ENCODE measurements at regions not wholly inside any gene's neighbourhood (a gene's known extent, or its start where the extent isn't known, plus 50 kb on each side); places are given as distances from the start of the nearest gene placed in this dataset.

DNA sequence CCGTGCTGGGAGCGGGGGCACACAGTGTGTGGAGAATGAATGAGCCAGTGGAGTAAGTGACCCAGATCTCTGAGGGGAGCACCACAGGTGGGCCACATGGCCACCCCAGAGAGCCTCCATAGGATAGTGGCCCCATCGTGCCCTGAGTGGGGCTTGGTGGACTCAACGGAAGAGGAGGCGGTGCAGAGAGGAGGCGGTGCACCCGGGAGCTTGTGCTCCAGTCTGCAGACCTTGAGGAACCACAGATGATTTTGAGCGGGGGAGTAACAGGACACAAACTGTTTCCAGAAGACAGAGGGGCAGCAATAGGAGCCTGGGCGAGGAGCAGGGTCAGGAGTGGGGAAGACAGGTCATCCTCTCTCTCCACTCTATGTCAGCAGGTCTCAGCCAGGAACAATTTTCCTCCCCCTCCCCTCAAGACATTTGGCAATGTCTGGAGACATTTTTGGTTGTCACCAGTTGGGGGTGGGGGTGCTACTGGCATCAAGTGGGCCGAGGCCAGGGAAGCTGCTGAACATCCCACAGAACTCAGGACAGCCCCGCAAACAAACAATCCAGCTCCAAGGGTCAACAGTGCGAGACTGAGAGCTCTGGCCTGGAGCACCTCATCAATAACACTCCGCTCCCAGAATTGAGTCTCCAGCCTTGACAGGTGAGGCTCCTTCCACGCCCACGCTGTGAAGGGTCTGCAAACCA is 182.2 kb downstream of the USP12 start:
- DNase-seq (ENCODE audit: low spot score in 2 of 2) = no peak
- Histone ChIP-seq H3K36me3 (no peaks in the 10 kb centered on the region), H3K27me3 (no peaks in the 10 kb centered on the region), H3K4me1 (peaks cover 0 to 49% (median 3%) of the 10 kb centered on the region in 4 donors), H3K27ac (no peak overlapping the region), H3K9me3 (no peaks in the 10 kb centered on the region), H3K4me3 (no peak overlapping the region)
- 75 to 79% methylated on average over 15 of the region's 15 CpGs for WGBS, 2 donors
- TF ChIP-seq, protein P1, sequence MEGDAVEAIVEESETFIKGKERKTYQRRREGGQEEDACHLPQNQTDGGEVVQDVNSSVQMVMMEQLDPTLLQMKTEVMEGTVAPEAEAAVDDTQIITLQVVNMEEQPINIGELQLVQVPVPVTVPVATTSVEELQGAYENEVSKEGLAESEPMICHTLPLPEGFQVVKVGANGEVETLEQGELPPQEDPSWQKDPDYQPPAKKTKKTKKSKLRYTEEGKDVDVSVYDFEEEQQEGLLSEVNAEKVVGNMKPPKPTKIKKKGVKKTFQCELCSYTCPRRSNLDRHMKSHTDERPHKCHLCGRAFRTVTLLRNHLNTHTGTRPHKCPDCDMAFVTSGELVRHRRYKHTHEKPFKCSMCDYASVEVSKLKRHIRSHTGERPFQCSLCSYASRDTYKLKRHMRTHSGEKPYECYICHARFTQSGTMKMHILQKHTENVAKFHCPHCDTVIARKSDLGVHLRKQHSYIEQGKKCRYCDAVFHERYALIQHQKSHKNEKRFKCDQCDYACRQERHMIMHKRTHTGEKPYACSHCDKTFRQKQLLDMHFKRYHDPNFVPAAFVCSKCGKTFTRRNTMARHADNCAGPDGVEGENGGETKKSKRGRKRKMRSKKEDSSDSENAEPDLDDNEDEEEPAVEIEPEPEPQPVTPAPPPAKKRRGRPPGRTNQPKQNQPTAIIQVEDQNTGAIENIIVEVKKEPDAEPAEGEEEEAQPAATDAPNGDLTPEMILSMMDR (IDR thresholded peaks at IDR 0.05) = no peak
- TF ChIP-seq POLR2A (IDR thresholded peaks at IDR 0.05) = no peak
- no peak for TF ChIP-seq EP300 (IDR thresholded peaks at IDR 0.05)

GRCh38 chr13:26988059-26988769 is 183.4 kb downstream of the USP12 start:
- no peak for DNase-seq (ENCODE audit: low spot score in 2 of 2)
- Histone ChIP-seq H3K4me1 (peaks cover 0 to 48% (median 3%) of the 10 kb centered on the region in 4 donors), H3K4me3 (no peak overlapping the region)

GRCh38 chr13:26987486-26988013 is 184.1 kb downstream of the USP12 start:
- Histone ChIP-seq H3K27me3 (no peaks in the 10 kb centered on the region), H3K27ac (no peak overlapping the region), H3K4me3 (no peak overlapping the region), H3K4me1 (peaks cover 0 to 42% (median 3%) of the 10 kb centered on the region in 4 donors), H3K9me3 (no peaks in the 10 kb centered on the region), H3K36me3 (no peaks in the 10 kb centered on the region)
- WGBS, 2 donors = 64 to 71% methylated on average over 10 of the region's 10 CpGs
- DNase-seq (ENCODE audit: low spot score in 2 of 2) = no peak
- TF ChIP-seq EP300 (IDR thresholded peaks at IDR 0.05) (no peak), POLR2A (IDR thresholded peaks at IDR 0.05) (no peak)
- TF ChIP-seq, protein P1 (IDR thresholded peaks at IDR 0.05) = no peak

More at GRCh38 chr13:26988059-26988769, 183.4 kb downstream of the USP12 start:
- no peak overlapping the region for H3K27ac ChIP-seq
- H3K27me3 ChIP-seq = no peaks in the 10 kb centered on the region
- WGBS, 2 donors = 61 to 72% methylated on average over 6 of the region's 6 CpGs
- H3K9me3 ChIP-seq = no peaks in the 10 kb centered on the region
- TF ChIP-seq EP300 (IDR thresholded peaks at IDR 0.05) = no peak
- TF ChIP-seq, protein P1 (IDR thresholded peaks at IDR 0.05) = no peak
- no peak for TF ChIP-seq POLR2A (IDR thresholded peaks at IDR 0.05)
- H3K36me3 ChIP-seq = no peaks in the 10 kb centered on the region

DNA sequence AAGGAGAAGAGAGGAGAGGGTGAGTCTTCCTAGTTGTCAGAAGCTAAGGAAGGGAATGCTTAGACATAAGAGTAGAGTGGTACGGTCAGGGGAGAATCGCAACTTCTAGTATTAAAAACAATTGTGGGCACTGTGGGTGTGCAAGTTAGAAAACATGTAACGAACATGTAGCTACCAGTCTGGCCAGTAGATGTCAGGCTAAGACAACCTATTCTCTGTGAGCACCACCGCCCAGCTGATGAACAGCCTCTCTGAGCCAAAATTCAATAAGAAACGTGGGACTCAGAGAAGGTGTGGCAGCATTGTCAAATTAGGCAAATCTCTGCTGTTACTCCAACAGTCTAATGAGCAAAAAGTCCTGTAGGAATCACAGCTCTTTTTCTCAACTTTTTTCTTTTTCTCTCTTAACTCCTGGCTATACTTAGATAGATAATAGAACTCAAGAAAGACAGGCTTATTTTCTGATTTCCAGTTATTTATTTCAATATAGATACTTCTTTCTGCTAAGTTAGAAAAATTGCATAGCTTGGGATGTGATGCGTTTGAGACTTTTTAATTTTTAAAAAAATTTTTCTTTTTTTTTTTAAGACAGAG is 186.2 kb downstream of the USP12 start:
- H3K4me1 ChIP-seq = peaks cover 0 to 24% (median 0%) of the 10 kb centered on the region in 4 donors
- H3K4me3 ChIP-seq = no peak overlapping the region
- H3K36me3 ChIP-seq = no peaks in the 10 kb centered on the region
- TF ChIP-seq EP300 (IDR thresholded peaks at IDR 0.05) (peak in 1 of 2 donors; percentile 40), POLR2A (IDR thresholded peaks at IDR 0.05) (no peak)
- TF ChIP-seq, protein P1 (IDR thresholded peaks at IDR 0.05) = peak; percentile 65 to 91 (median 74)
- peak; percentile 52 to 93 for DNase-seq (ENCODE audit: low spot score in 2 of 2)
- no peak overlapping the region for H3K27ac ChIP-seq
- H3K9me3 ChIP-seq = no peaks in the 10 kb centered on the region
- no peaks in the 10 kb centered on the region for H3K27me3 ChIP-seq
- 8 to 10% methylated on average over 6 of the region's 6 CpGs for WGBS, 2 donors
